Activated T-cell treated with anti-CD3 and anti-CD28 coated beads, Interleukin-2, amount 50 U/mL, for 4 hours (primary cell): ENCODE measurements at regions not wholly inside any gene's neighbourhood (a gene's known extent, or its start where the extent isn't known, plus 50 kb on each side); places are given as distances from the start of the nearest gene placed in this dataset.
A peak's percentile ranks its signal among the peaks of the same experiment; 100 is the strongest.

Experiments
- ATAC-seq, 2 donors: fragments of 200-7000 bp; cut with Tn5 transposase; one replicate each; pipeline ENCODE4 v1.10.0; 2021
- DNase-seq: peaks from one replicate; pipeline ENCODE4 v3.0.0-alpha.2; 2020
- H3K27me3 Mint-ChIP-seq: one replicate; pipeline ENCODE4 v1.8.0; 2021; ENCODE audit warnings: low read depth, mixed read lengths
- H3K36me3 Mint-ChIP-seq: one replicate; pipeline ENCODE4 v1.8.0; 2022; ENCODE audit warnings: mixed read lengths; ENCODE audit not compliant: insufficient read depth
- H3K4me1 Mint-ChIP-seq: one replicate; pipeline ENCODE4 v1.8.0; 2021; ENCODE audit warnings: low read depth, mixed read lengths
- H3K4me3 Mint-ChIP-seq: one replicate; pipeline ENCODE4 v1.8.0; 2021; ENCODE audit warnings: mild to moderate bottlenecking, moderate library complexity, mixed read lengths
- H3K9me3 Mint-ChIP-seq: one replicate; pipeline ENCODE4 v1.8.0; 2021; ENCODE audit warnings: mixed read lengths

GRCh38 chr9:104025104-104025503 lies 69.0 kb upstream of the SMC2 start:
- no peaks in the 10 kb centered on the region for H3K9me3 Mint-ChIP-seq
- no peak for ATAC-seq
- H3K27me3 Mint-ChIP-seq = peaks cover 1% of the 10 kb centered on the region
- peaks cover 14% of the 10 kb centered on the region for H3K4me1 Mint-ChIP-seq
- H3K36me3 Mint-ChIP-seq = no peaks in the 10 kb centered on the region
- DNase-seq = no peak
- no peak overlapping the region for H3K4me3 Mint-ChIP-seq

- DNase-seq = no peak
- Mint-ChIP-seq H3K36me3 (no peaks in the 10 kb centered on the region), H3K4me3 (no peak overlapping the region), H3K9me3 (no peaks in the 10 kb centered on the region), H3K27me3 (peaks cover 1% of the 10 kb centered on the region), H3K4me1 (peaks cover 16% of the 10 kb centered on the region)
- ATAC-seq = no peak
Measured at GRCh38 chr9:104025945-104026344, 68.2 kb upstream of the SMC2 start.

- H3K9me3 Mint-ChIP-seq = no peaks in the 10 kb centered on the region
- H3K27me3 Mint-ChIP-seq = peaks cover 1% of the 10 kb centered on the region
- DNase-seq = no peak
- H3K4me3 Mint-ChIP-seq = no peak overlapping the region
- no peak for ATAC-seq
- H3K36me3 Mint-ChIP-seq = no peaks in the 10 kb centered on the region
- peaks cover 16% of the 10 kb centered on the region for H3K4me1 Mint-ChIP-seq
Measured at GRCh38 chr9:104027295-104027694, 66.8 kb upstream of the SMC2 start.

GRCh38 chr9:104028827-104029226 lies 65.3 kb upstream of the SMC2 start:
- ATAC-seq = peak; percentile 77 to 95
- peaks cover 16% of the 10 kb centered on the region for H3K4me1 Mint-ChIP-seq
- H3K36me3 Mint-ChIP-seq = no peaks in the 10 kb centered on the region
- H3K9me3 Mint-ChIP-seq = no peaks in the 10 kb centered on the region
- H3K27me3 Mint-ChIP-seq = peaks cover 2% of the 10 kb centered on the region
- no peak for DNase-seq
- no peak overlapping the region for H3K4me3 Mint-ChIP-seq
